HFFc6 (cell line): ENCODE measurements at regions not wholly inside any gene's neighbourhood (a gene's known extent, or its start where the extent isn't known, plus 50 kb on each side); places are given as distances from the start of the nearest gene placed in this dataset.

Experiments
- DNase-seq: peaks from one replicate; pipeline ENCODE4 v3.0.0-alpha.2; 2018
- H3K27ac Mint-ChIP-seq: 2 replicates; pipeline ENCODE4 v1.8.0; 2020; ENCODE audit warnings: mild to moderate bottlenecking, mixed read lengths
- H3K27me3 Mint-ChIP-seq: 2 replicates; pipeline ENCODE4 v1.8.0; 2021; ENCODE audit warnings: mild to moderate bottlenecking, moderate library complexity, mixed read lengths; ENCODE audit not compliant: insufficient read depth
- H3K36me3 Mint-ChIP-seq: 2 replicates; pipeline ENCODE4 v1.8.0; 2021; ENCODE audit warnings: low read depth, mixed read lengths
- H3K4me1 Mint-ChIP-seq: 2 replicates; pipeline ENCODE4 v1.8.0; 2020; ENCODE audit warnings: low read depth, mixed read lengths
- H3K4me3 Mint-ChIP-seq: 2 replicates; pipeline ENCODE4 v1.8.0; 2020; ENCODE audit warnings: mild to moderate bottlenecking, moderate library complexity, mixed read lengths
- H3K9me3 Mint-ChIP-seq: 2 replicates; pipeline ENCODE4 v1.8.0; 2020; ENCODE audit warnings: mild to moderate bottlenecking, mixed read lengths
- TF ChIP-seq, protein P1 (sequence below): fragments of 200-600 bp; sonication (generic); IDR thresholded peaks from 2 replicates; pipeline ENCODE4 v1.5.0; 2021; ENCODE audit warnings: antibody characterized with exemption, mild to moderate bottlenecking

GRCh38 chr10:105545101-105545500, 904.0 kb downstream of the SORCS3 start:
- H3K4me3 Mint-ChIP-seq = no peak overlapping the region
- peaks cover 66% of the 10 kb centered on the region for H3K9me3 Mint-ChIP-seq
- TF ChIP-seq, protein P1, sequence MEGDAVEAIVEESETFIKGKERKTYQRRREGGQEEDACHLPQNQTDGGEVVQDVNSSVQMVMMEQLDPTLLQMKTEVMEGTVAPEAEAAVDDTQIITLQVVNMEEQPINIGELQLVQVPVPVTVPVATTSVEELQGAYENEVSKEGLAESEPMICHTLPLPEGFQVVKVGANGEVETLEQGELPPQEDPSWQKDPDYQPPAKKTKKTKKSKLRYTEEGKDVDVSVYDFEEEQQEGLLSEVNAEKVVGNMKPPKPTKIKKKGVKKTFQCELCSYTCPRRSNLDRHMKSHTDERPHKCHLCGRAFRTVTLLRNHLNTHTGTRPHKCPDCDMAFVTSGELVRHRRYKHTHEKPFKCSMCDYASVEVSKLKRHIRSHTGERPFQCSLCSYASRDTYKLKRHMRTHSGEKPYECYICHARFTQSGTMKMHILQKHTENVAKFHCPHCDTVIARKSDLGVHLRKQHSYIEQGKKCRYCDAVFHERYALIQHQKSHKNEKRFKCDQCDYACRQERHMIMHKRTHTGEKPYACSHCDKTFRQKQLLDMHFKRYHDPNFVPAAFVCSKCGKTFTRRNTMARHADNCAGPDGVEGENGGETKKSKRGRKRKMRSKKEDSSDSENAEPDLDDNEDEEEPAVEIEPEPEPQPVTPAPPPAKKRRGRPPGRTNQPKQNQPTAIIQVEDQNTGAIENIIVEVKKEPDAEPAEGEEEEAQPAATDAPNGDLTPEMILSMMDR = no peak

DNA sequence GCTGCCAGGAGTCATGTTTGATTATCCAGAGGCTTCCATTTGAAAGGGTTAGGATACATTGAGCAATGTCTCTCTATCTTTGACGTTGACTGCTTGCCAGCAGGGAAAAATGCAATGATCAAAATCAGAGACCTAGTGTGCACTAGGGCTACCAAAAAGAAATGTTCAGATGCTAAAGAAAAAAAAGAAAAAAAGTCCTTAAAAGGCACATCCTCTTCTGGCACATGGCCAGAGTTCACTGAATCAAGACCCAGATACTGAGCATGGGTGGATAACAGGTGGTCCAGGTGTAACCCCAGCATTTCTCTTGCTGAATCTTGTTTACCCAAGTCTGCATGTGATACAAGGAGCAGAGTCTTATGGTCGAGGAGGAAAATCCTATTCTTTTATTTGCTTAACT, 899.3 kb downstream of the SORCS3 start:
- no peaks in the 10 kb centered on the region for H3K36me3 Mint-ChIP-seq
- DNase-seq = no peak
- TF ChIP-seq, protein P1 = no peak
- no peaks in the 10 kb centered on the region for H3K4me1 Mint-ChIP-seq
- H3K27ac Mint-ChIP-seq = no peak overlapping the region
- no peak overlapping the region for H3K4me3 Mint-ChIP-seq
- H3K9me3 Mint-ChIP-seq = peaks cover 66% of the 10 kb centered on the region
- H3K27me3 Mint-ChIP-seq = no peaks in the 10 kb centered on the region; the same call in 1 of the 2 replicates

More at GRCh38 chr10:105545101-105545500, 904.0 kb downstream of the SORCS3 start:
- DNase-seq = no peak
- H3K4me1 Mint-ChIP-seq = no peaks in the 10 kb centered on the region
- no peaks in the 10 kb centered on the region for H3K36me3 Mint-ChIP-seq
- no peak overlapping the region for H3K27ac Mint-ChIP-seq
- no peaks in the 10 kb centered on the region for H3K27me3 Mint-ChIP-seq

DNA sequence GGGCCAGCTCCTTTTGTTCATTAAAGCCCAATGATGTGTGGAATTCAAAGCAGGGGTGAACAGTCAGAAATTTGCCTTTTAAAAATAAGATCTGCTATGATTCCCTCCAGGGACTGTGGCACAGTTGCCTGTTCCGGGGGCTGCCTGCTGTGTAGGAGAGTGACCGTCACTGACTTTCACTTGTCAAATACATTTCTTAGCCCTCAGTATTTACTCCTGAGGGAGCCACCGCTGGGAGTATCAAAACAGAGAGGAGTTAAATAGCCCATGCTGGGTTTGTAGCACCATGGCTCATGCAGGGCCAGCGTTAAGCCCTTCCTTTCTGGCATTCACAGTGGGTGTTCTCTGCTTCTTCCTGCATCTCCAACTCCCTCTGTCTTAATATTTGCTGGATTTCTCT, 897.8 kb downstream of the SORCS3 start:
- Mint-ChIP-seq H3K9me3 (peaks cover 51% of the 10 kb centered on the region), H3K4me3 (no peak overlapping the region), H3K27ac (no peak overlapping the region), H3K4me1 (no peaks in the 10 kb centered on the region), H3K36me3 (no peaks in the 10 kb centered on the region), H3K27me3 (no peaks in the 10 kb centered on the region; the same call in 1 of the 2 replicates)
- DNase-seq = no peak
- TF ChIP-seq, protein P1 = no peak

DNA sequence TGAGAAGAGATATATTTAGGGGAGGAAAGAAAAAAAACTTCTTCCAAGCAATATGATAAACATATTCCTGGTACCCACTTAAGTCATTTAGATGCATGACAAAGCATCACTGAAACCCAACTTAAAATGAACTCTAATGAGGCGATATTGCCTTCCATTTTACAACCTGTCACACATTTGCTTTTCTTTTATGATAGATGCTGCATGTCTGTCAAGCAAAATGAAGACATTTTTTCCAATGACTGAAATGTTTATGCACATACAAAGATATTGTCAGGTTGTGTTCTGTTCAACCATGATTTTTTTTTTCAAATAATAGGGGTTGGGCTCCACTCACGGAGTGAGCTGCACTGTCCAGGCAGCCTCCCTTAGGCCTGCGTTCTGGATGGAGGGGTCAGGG, 894.4 kb downstream of the SORCS3 start:
- Mint-ChIP-seq H3K4me3 (no peak overlapping the region), H3K9me3 (peaks cover 44% of the 10 kb centered on the region), H3K27ac (no peak overlapping the region), H3K36me3 (no peaks in the 10 kb centered on the region), H3K4me1 (no peaks in the 10 kb centered on the region), H3K27me3 (no peaks in the 10 kb centered on the region; the same call in 1 of the 2 replicates)
- TF ChIP-seq, protein P1 = no peak
- DNase-seq = no peak

- Mint-ChIP-seq H3K4me3 (no peak overlapping the region), H3K27ac (no peak overlapping the region), H3K9me3 (peaks cover 35% of the 10 kb centered on the region), H3K4me1 (no peaks in the 10 kb centered on the region), H3K36me3 (no peaks in the 10 kb centered on the region), H3K27me3 (no peaks in the 10 kb centered on the region; the same call in 1 of the 2 replicates)
- TF ChIP-seq, protein P1 = no peak
- no peak for DNase-seq
Observed at GRCh38 chr10:105534086-105534485, 893.0 kb downstream of the SORCS3 start.

DNA sequence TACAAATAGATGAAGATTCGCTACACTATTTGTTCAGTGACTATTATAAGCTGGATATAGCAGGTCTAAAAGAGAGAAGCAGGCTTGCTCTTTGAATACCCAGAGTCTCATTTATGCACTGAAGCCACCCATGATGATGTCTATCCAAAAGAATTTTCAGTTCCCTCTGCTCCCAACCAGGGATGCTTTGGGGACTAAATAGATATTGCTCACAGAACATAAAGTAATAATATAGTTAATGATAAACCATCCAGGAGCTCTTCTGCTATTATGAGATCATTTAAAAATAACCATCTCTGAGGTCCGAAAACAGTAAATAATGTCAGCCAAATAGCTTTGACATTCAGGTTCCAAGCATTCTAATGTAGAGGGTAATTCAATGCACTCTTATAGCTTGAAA, 875.4 kb downstream of the SORCS3 start:
- peaks cover 42% of the 10 kb centered on the region for H3K9me3 Mint-ChIP-seq
- no peak for DNase-seq
- H3K27me3 Mint-ChIP-seq = no peaks in the 10 kb centered on the region; the same call in 1 of the 2 replicates
- TF ChIP-seq, protein P1 = no peak
- H3K36me3 Mint-ChIP-seq = peaks cover 2% of the 10 kb centered on the region; the same call in 1 of the 2 replicates
- no peak overlapping the region for H3K4me3 Mint-ChIP-seq
- H3K4me1 Mint-ChIP-seq = no peaks in the 10 kb centered on the region
- H3K27ac Mint-ChIP-seq = no peak overlapping the region
